HCT116 (cell line): ENCODE measurements at regions not wholly inside any gene's neighbourhood (a gene's known extent, or its start where the extent isn't known, plus 50 kb on each side); places are given as distances from the start of the nearest gene placed in this dataset.

Source experiments
- ATAC-seq: fragments of 200-7000 bp; cut with Tn5 transposase; 2 replicates; pipeline ENCODE4 v1.9.1; 2020; ENCODE audit warnings: mild to moderate bottlenecking, moderate library complexity
- BruUV-seq: library from RNA; stranded (reverse); fragments of 400-500 nt; replicated peaks from 2 replicates; lab custom pipeline; 2021; lab: Mats Ljungman, UMichigan
- CTCF ChIA-PET: fragments of 300-600 bp; sonication (Branson Sonifier 250); formaldehyde crosslinking; loops from one replicate; lab custom pipeline; 2021; ENCODE audit warnings: antibody characterized with exemption; lab: Charles Lee
- POLR2A ChIA-PET: fragments of 300-600, 350-600 bp; sonication (Branson Sonifier 250); formaldehyde crosslinking; loops from one replicate; lab custom pipeline; 2021; ENCODE audit warnings: antibody characterized with exemption; lab: Charles Lee
- RAD21 ChIA-PET, 2 experiments: fragments of 300-600 bp; sonication (Branson Sonifier 250); formaldehyde crosslinking; loops; one replicate each; lab custom pipeline; 2023; ENCODE audit warnings: low total read pairs in 2 of 2; ENCODE audit not compliant: uncharacterized antibody in 2 of 2, unreplicated experiment in 2 of 2, low non-redundant PET in 1 of 2; lab: Charles Lee
- DNase-seq: peaks from one replicate; pipeline ENCODE4 v3.0.0-alpha.2; 2010; ENCODE audit warnings: low read depth, low spot score
- H2AFZ ChIP-seq: fragments of 200-600 bp; shearing (Covaris generic), sonication (generic); 2 replicates; pipeline ENCODE4 v1.6.1; 2017; ENCODE audit warnings: low read depth, mixed run types, mixed read lengths, antibody characterized with exemption, low read length; ENCODE audit not compliant: poor library complexity, severe bottlenecking
- H3K27ac ChIP-seq: 2 replicates; pipeline ENCODE4 v1.5.1; 2012; ENCODE audit warnings: low read depth, low read length
- H3K27me3 ChIP-seq: fragments of 200-600 bp; sonication (generic); 2 replicates; pipeline ENCODE4 v1.6.1; 2016; ENCODE audit warnings: mixed run types, low read length, mixed read lengths; ENCODE audit not compliant: insufficient read depth
- H3K36me3 ChIP-seq, 2 experiments: fragments of 200-500 bp in 1 of 2; fragments of 200-600 bp in 1 of 2; sonication (Bioruptor generic) in 1 of 2; sonication (generic) in 1 of 2; 2 replicates each; pipeline versions ENCODE4 v1.5.1 to v1.6.1; 2014 to 2016; ENCODE audit warnings: low read length in 2 of 2, inconsistent platforms in 1 of 2, mixed read lengths in 1 of 2, mixed run types in 1 of 2; ENCODE audit not compliant: insufficient read depth in 2 of 2, control insufficient read depth in 1 of 2
- H3K4me1 ChIP-seq, 2 experiments: fragments of 200-600 bp in 1 of 2; sonication (generic) in 1 of 2; 2 replicates each; pipeline versions ENCODE4 v1.5.1 to v1.6.1; 2012 to 2017; ENCODE audit warnings: low read length in 2 of 2, inconsistent platforms in 1 of 2, mild to moderate bottlenecking in 1 of 2, mixed read lengths in 1 of 2, mixed run types in 1 of 2, moderate library complexity in 1 of 2; ENCODE audit not compliant: insufficient read depth in 2 of 2, control insufficient read depth in 1 of 2
- H3K4me2 ChIP-seq: fragments of 200-600 bp; sonication (generic); 2 replicates; pipeline ENCODE4 v1.6.1; 2017; ENCODE audit warnings: mixed run types, low read length, mixed read lengths
- H3K4me3 ChIP-seq, 2 experiments: fragments of 200-600 bp in 1 of 2; sonication (generic) in 1 of 2; replicated peaks in 1 of 2; 2 replicates each; pipeline ENCODE4 v1.5.1; 2011 to 2016; ENCODE audit warnings: low read length in 2 of 2, control low read depth in 1 of 2, low read depth in 1 of 2, mild to moderate bottlenecking in 1 of 2, mixed read lengths in 1 of 2, mixed run types in 1 of 2
- H3K79me2 ChIP-seq: fragments of 200-600 bp; sonication (generic); 2 replicates; pipeline ENCODE4 v1.6.1; 2017; ENCODE audit warnings: mild to moderate bottlenecking, mixed run types, low read length, moderate library complexity, mixed read lengths; ENCODE audit not compliant: insufficient read depth
- H3K9ac ChIP-seq: fragments of 200-600 bp; sonication (generic); 2 replicates; pipeline ENCODE4 v1.6.1; 2016; ENCODE audit warnings: low read length, mixed read lengths
- H3K9me2 ChIP-seq: fragments of 200-600 bp; sonication (generic), shearing (Covaris generic); 2 replicates; pipeline ENCODE4 v1.6.1; 2017; ENCODE audit warnings: mixed run types, mild to moderate bottlenecking, moderate library complexity; ENCODE audit not compliant: insufficient read depth
- H3K9me3 ChIP-seq, 2 experiments: fragments of 200-500 bp in 1 of 2; fragments of 200-600 bp in 1 of 2; sonication (Bioruptor generic) in 1 of 2; sonication (generic) in 1 of 2; 2 replicates each; pipeline ENCODE4 v1.6.1; 2014 to 2017; ENCODE audit warnings: low read length in 2 of 2, mixed read lengths in 2 of 2, inconsistent platforms in 1 of 2, low read depth in 1 of 2, mild to moderate bottlenecking in 1 of 2, mixed run types in 1 of 2, moderate library complexity in 1 of 2; ENCODE audit not compliant: control insufficient read depth in 1 of 2, insufficient read depth in 1 of 2
- H4K20me1 ChIP-seq: fragments of 200-600 bp; sonication (generic), shearing (Covaris generic); 2 replicates; pipeline ENCODE4 v1.6.1; 2017; ENCODE audit warnings: mixed run types, mild to moderate bottlenecking, moderate library complexity; ENCODE audit not compliant: insufficient read depth
- CBX3 ChIP-seq: IDR thresholded peaks from 2 replicates; pipeline ENCODE4 v1.6.1; 2012; ENCODE audit warnings: low read depth
- CEBPB ChIP-seq: IDR thresholded peaks from 2 replicates; pipeline ENCODE4 v1.6.1; 2012; ENCODE audit warnings: low read depth
- EZH2 ChIP-seq: fragments of 200-600 bp; sonication (generic); IDR thresholded peaks from 2 replicates; pipeline ENCODE4 v1.6.1; 2017; ENCODE audit warnings: antibody characterized with exemption, mixed run types
- FOSL1 ChIP-seq: IDR thresholded peaks from 2 replicates; pipeline ENCODE4 v1.6.1; 2012; ENCODE audit warnings: low read depth
- JUND ChIP-seq: IDR thresholded peaks from 2 replicates; pipeline ENCODE4 v1.6.1; 2012
- RAD21 ChIP-seq: IDR thresholded peaks from 2 replicates; pipeline ENCODE4 v1.6.1; 2012; ENCODE audit warnings: low read depth, mild to moderate bottlenecking
- SIN3A ChIP-seq: IDR thresholded peaks from 2 replicates; pipeline ENCODE4 v1.6.1; 2012; ENCODE audit warnings: low read depth
- ZFX ChIP-seq: fragments of 450-650 bp; IDR thresholded peaks from 2 replicates; pipeline ENCODE4 v1.6.1; 2017
- intact Hi-C: fragments of 100-400 bp; cut with micrococcal nuclease; formaldehyde crosslinking; loops from 2 replicates; pipeline ENCODE4 v1.10.0; 2022
- TF ChIP-seq, protein P1 (sequence below), 3 experiments: fragments of 200-600 bp in 1 of 3; sonication (generic) in 1 of 3; IDR thresholded peaks in 2 of 3; conservative IDR thresholded peaks in 1 of 3; 2 replicates each; pipeline ENCODE4 v1.5.1; 2012 to 2017; ENCODE audit warnings: low read depth in 2 of 3, low read length in 2 of 3, antibody characterized with exemption in 1 of 3, borderline replicate concordance in 1 of 3, control low read depth in 1 of 3, mild to moderate bottlenecking in 1 of 3, mixed read lengths in 1 of 3, mixed run types in 1 of 3, moderate library complexity in 1 of 3; ENCODE audit not compliant: insufficient read depth in 1 of 3
- TF ChIP-seq, protein P2 (sequence below): IDR thresholded peaks from 2 replicates; pipeline ENCODE4 v1.6.1; 2012
- TF ChIP-seq, protein P3 (sequence below): IDR thresholded peaks from 2 replicates; pipeline ENCODE4 v1.6.1; 2012; ENCODE audit warnings: low read depth
- TF ChIP-seq, protein P4 (sequence below): IDR thresholded peaks from 2 replicates; pipeline ENCODE4 v1.6.1; 2011; ENCODE audit warnings: mild to moderate bottlenecking, low read length, moderate library complexity; ENCODE audit not compliant: insufficient replicate concordance; ENCODE audit errors: extremely low read depth

DNA sequence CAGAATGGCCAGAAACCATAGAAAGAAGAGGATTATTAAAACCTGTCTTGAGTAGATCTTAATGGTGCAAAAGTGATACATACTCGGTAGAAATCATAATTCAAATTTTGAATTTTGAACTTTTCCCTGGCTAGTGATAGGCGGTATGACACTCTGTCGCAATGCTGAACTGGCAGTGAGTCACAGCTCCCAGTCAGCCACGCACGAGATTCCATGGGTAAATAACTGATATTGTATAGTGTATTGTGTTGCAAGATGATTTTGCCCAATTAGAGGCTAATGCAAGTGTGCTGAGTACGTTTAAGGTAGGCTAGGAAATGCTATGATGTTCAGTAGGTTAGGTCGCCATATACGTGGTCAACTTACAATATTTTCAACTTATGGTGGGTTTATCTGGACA, 207.0 kb downstream of the SIPA1L2 start:
- BruUV-seq = no TSS peak
- Histone ChIP-seq H3K4me3 (no peak overlapping the region), H2AFZ (no peak overlapping the region), H3K79me2 (no peaks in the 10 kb centered on the region), H3K27me3 (no peaks in the 10 kb centered on the region), H3K36me3 (no peaks in the 10 kb centered on the region)
- no peak for DNase-seq
- RAD21 ChIA-PET = no interaction called here
- ATAC-seq = no peak
- CTCF ChIA-PET = no interaction called here
- no peak for TF ChIP-seq JUND
- TF ChIP-seq CEBPB = 0 out of 2 replicates have a peak, but pooled peaks have one; percentile 28
- TF ChIP-seq, all 23 proteins: peak for 1
- Histone ChIP-seq H3K9ac (no peak overlapping the region), H4K20me1 (no peaks in the 10 kb centered on the region), H3K9me3 (no peaks in the 10 kb centered on the region), H3K4me1 (no peaks in the 10 kb centered on the region), H3K9me2 (no peaks in the 10 kb centered on the region), H3K27ac (no peak overlapping the region), H3K4me2 (no peak overlapping the region)
- POLR2A ChIA-PET = no interaction called here
- intact Hi-C loops = no loop called here

DNA sequence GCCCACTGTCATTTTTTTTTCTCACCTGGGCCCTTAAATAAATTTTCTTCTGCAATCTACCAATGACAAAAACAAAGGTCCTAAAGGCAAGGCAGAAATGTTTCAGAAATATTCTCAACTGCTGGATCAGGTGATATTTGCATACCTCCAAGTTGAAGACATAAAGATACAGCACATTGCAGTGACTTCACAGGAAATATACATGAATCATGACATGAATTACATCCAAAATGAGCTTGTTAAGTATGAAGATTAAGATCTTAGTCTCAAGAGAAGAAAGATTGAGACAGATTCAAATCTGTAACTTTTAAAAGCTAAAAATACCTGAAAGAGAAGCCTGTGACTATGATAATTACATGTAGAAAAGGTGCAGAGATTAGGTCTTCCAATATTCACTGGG, 207.8 kb downstream of the SIPA1L2 start:
- DNase-seq = no peak
- H3K36me3 ChIP-seq = no peaks in the 10 kb centered on the region
- intact Hi-C loops = no loop called here
- ATAC-seq = no peak
- no peaks in the 10 kb centered on the region for H3K9me3 ChIP-seq
- no peaks in the 10 kb centered on the region for H3K4me1 ChIP-seq
- no peak overlapping the region for H3K9ac ChIP-seq
- H3K79me2 ChIP-seq = no peaks in the 10 kb centered on the region
- no peak overlapping the region for H2AFZ ChIP-seq
- H3K27ac ChIP-seq = no peak overlapping the region
- H3K27me3 ChIP-seq = no peaks in the 10 kb centered on the region
- H3K4me3 ChIP-seq = no peak overlapping the region
- no peaks in the 10 kb centered on the region for H3K9me2 ChIP-seq
- RAD21 ChIA-PET = no interaction called here
- CTCF ChIA-PET = no interaction called here
- TF ChIP-seq, protein P1, sequence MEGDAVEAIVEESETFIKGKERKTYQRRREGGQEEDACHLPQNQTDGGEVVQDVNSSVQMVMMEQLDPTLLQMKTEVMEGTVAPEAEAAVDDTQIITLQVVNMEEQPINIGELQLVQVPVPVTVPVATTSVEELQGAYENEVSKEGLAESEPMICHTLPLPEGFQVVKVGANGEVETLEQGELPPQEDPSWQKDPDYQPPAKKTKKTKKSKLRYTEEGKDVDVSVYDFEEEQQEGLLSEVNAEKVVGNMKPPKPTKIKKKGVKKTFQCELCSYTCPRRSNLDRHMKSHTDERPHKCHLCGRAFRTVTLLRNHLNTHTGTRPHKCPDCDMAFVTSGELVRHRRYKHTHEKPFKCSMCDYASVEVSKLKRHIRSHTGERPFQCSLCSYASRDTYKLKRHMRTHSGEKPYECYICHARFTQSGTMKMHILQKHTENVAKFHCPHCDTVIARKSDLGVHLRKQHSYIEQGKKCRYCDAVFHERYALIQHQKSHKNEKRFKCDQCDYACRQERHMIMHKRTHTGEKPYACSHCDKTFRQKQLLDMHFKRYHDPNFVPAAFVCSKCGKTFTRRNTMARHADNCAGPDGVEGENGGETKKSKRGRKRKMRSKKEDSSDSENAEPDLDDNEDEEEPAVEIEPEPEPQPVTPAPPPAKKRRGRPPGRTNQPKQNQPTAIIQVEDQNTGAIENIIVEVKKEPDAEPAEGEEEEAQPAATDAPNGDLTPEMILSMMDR (IDR thresholded peaks at IDR 0.05 in 2 of 3, conservative IDR thresholded peaks at IDR 0.05 in 1 of 3; ENCODE audit: borderline replicate concordance in 1 of 3, insufficient read depth in 1 of 3, low read depth in 2 of 3, low read length in 2 of 3) = no peak
- TF ChIP-seq RAD21 (no peak), CEBPB (no peak), ZFX (no peak), SIN3A (no peak), CBX3 (no peak), EZH2 (no peak), FOSL1 (no peak), JUND (no peak)
- TF ChIP-seq, protein P2, sequence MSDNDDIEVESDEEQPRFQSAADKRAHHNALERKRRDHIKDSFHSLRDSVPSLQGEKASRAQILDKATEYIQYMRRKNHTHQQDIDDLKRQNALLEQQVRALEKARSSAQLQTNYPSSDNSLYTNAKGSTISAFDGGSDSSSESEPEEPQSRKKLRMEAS = no peak
- TF ChIP-seq, protein P3, sequence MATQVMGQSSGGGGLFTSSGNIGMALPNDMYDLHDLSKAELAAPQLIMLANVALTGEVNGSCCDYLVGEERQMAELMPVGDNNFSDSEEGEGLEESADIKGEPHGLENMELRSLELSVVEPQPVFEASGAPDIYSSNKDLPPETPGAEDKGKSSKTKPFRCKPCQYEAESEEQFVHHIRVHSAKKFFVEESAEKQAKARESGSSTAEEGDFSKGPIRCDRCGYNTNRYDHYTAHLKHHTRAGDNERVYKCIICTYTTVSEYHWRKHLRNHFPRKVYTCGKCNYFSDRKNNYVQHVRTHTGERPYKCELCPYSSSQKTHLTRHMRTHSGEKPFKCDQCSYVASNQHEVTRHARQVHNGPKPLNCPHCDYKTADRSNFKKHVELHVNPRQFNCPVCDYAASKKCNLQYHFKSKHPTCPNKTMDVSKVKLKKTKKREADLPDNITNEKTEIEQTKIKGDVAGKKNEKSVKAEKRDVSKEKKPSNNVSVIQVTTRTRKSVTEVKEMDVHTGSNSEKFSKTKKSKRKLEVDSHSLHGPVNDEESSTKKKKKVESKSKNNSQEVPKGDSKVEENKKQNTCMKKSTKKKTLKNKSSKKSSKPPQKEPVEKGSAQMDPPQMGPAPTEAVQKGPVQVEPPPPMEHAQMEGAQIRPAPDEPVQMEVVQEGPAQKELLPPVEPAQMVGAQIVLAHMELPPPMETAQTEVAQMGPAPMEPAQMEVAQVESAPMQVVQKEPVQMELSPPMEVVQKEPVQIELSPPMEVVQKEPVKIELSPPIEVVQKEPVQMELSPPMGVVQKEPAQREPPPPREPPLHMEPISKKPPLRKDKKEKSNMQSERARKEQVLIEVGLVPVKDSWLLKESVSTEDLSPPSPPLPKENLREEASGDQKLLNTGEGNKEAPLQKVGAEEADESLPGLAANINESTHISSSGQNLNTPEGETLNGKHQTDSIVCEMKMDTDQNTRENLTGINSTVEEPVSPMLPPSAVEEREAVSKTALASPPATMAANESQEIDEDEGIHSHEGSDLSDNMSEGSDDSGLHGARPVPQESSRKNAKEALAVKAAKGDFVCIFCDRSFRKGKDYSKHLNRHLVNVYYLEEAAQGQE = no peak
- TF ChIP-seq, protein P4, sequence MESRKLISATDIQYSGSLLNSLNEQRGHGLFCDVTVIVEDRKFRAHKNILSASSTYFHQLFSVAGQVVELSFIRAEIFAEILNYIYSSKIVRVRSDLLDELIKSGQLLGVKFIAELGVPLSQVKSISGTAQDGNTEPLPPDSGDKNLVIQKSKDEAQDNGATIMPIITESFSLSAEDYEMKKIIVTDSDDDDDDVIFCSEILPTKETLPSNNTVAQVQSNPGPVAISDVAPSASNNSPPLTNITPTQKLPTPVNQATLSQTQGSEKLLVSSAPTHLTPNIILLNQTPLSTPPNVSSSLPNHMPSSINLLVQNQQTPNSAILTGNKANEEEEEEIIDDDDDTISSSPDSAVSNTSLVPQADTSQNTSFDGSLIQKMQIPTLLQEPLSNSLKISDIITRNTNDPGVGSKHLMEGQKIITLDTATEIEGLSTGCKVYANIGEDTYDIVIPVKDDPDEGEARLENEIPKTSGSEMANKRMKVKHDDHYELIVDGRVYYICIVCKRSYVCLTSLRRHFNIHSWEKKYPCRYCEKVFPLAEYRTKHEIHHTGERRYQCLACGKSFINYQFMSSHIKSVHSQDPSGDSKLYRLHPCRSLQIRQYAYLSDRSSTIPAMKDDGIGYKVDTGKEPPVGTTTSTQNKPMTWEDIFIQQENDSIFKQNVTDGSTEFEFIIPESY = no peak
- POLR2A ChIA-PET = no interaction called here
- H3K4me2 ChIP-seq = no peak overlapping the region
- BruUV-seq = no TSS peak
- H4K20me1 ChIP-seq = no peaks in the 10 kb centered on the region
